ENCODE measurements at regions not wholly inside any gene's neighbourhood (a gene's known extent, or its start where the extent isn't known, plus 50 kb on each side); places are given as distances from the start of the nearest gene placed in this dataset.
A peak's percentile ranks its signal among the peaks of the same experiment; 100 is the strongest.
"Not testable (repeated sequence)": the region's sequence is repeated elsewhere in the genome, so short reads cannot be mapped to it uniquely, and the experiment has no call there.

- Histone ChIP-seq H3K4me1 (ENCODE audit: insufficient read depth, low read length) (peaks cover 20% of the 10 kb centered on the region), H3K79me2 (ENCODE audit: insufficient read depth, low read length) (no peaks in the 10 kb centered on the region), H3K4me2 (ENCODE audit: insufficient read depth, low read length) (no peak overlapping the region), H3K4me3 (ENCODE audit: low read depth in 1 of 2, low read length in 2 of 2) (no peak overlapping the region), H3K27ac (ENCODE audit: low read length) (no peak overlapping the region), H4K20me1 (ENCODE audit: insufficient read depth, low read length) (no peaks in the 10 kb centered on the region), H3K9me3 (ENCODE audit: insufficient read depth, low read length, severe bottlenecking) (peaks cover 8% of the 10 kb centered on the region), H3K27me3 (ENCODE audit: insufficient read depth, low read length, poor library complexity) (no peaks in the 10 kb centered on the region), H2AFZ (ENCODE audit: low read depth, low read length) (no peak overlapping the region), H3K36me3 (ENCODE audit: insufficient read depth, low read length) (no peaks in the 10 kb centered on the region), H3K9ac (ENCODE audit: low read depth, low read length) (no peak overlapping the region)
- DNase-seq (no peak), ATAC-seq (ENCODE audit: insufficient read depth, low read depth) (no peak)
- TF ChIP-seq, protein P1, sequence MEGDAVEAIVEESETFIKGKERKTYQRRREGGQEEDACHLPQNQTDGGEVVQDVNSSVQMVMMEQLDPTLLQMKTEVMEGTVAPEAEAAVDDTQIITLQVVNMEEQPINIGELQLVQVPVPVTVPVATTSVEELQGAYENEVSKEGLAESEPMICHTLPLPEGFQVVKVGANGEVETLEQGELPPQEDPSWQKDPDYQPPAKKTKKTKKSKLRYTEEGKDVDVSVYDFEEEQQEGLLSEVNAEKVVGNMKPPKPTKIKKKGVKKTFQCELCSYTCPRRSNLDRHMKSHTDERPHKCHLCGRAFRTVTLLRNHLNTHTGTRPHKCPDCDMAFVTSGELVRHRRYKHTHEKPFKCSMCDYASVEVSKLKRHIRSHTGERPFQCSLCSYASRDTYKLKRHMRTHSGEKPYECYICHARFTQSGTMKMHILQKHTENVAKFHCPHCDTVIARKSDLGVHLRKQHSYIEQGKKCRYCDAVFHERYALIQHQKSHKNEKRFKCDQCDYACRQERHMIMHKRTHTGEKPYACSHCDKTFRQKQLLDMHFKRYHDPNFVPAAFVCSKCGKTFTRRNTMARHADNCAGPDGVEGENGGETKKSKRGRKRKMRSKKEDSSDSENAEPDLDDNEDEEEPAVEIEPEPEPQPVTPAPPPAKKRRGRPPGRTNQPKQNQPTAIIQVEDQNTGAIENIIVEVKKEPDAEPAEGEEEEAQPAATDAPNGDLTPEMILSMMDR (IDR thresholded peaks at IDR 0.05; ENCODE audit: borderline replicate concordance, extremely low read depth, low read length, poor library complexity, severe bottlenecking) = no peak
- TF ChIP-seq EZH2 (IDR thresholded peaks at IDR 0.05; ENCODE audit: borderline replicate concordance, low read depth, low read length, severe bottlenecking) = no peak
These were observed 260.6 kb downstream of the ANAPC1 start for GRCh38 chr2:111623380-111623779.

DNA sequence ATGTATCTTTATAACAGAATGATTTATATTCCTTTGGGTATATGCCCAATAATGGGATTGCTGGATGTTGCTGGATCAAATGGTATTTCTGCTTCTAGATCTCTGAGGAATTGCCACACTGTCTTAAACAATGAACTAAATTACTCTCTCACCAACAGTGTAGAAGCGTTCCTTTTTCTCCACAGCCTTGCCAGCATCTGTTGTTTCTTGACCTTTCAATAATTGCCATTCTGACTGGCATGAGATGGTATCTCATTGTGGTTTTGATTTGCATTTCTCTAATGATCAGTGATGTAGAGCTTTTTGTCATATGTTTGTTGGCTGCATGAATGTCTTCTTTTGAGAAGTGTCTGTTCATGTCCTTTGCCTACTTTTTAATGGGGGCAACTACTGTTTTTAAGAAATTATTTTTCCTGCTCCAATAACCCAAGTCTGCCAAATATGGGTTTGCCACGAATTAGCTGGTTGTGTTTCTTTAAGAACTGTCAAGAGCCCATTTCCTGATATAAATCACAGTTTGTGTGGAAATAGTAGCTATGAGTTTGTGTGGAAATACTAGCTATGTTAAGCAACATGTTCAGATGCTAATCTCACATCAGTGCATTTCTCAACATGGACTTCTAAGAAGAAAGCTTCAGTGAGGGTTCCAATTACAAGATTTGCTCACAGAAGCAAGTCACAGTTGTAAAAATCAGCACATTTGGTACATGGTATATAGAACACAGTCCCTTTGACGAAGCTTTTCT lies 259.4 kb downstream of the ANAPC1 start:
- Histone ChIP-seq H3K9me3 (ENCODE audit: insufficient read depth, low read length, severe bottlenecking) (peaks cover 19% of the 10 kb centered on the region), H2AFZ (ENCODE audit: low read depth, low read length) (no peak overlapping the region), H3K27me3 (ENCODE audit: insufficient read depth, low read length, poor library complexity) (no peaks in the 10 kb centered on the region), H3K36me3 (ENCODE audit: insufficient read depth, low read length) (no peaks in the 10 kb centered on the region), H3K4me3 (ENCODE audit: low read depth in 1 of 2, low read length in 2 of 2) (no peak overlapping the region), H4K20me1 (ENCODE audit: insufficient read depth, low read length) (no peaks in the 10 kb centered on the region), H3K9ac (ENCODE audit: low read depth, low read length) (no peak overlapping the region), H3K4me1 (ENCODE audit: insufficient read depth, low read length) (peaks cover 20% of the 10 kb centered on the region), H3K79me2 (ENCODE audit: insufficient read depth, low read length) (no peaks in the 10 kb centered on the region), H3K27ac (ENCODE audit: low read length) (peak overlapping the region; percentile 54), H3K4me2 (ENCODE audit: insufficient read depth, low read length) (no peak overlapping the region)
- TF ChIP-seq, protein P1 (IDR thresholded peaks at IDR 0.05; ENCODE audit: borderline replicate concordance, extremely low read depth, low read length, poor library complexity, severe bottlenecking) = no peak
- no peak for TF ChIP-seq EZH2 (IDR thresholded peaks at IDR 0.05; ENCODE audit: borderline replicate concordance, low read depth, low read length, severe bottlenecking)
- DNase-seq (no peak), ATAC-seq (ENCODE audit: insufficient read depth, low read depth) (peak; percentile 42; the same call in 1 of the 3 replicates)

- peaks cover 20% of the 10 kb centered on the region for H3K4me1 ChIP-seq (ENCODE audit: insufficient read depth, low read length)
- H3K9me3 ChIP-seq (ENCODE audit: insufficient read depth, low read length, severe bottlenecking) = peaks cover 23% of the 10 kb centered on the region
- ATAC-seq (ENCODE audit: insufficient read depth, low read depth); H3K36me3 ChIP-seq (ENCODE audit: insufficient read depth, low read length); H3K4me2 ChIP-seq (ENCODE audit: insufficient read depth, low read length); DNase-seq; H3K9ac ChIP-seq (ENCODE audit: low read depth, low read length); H3K27me3 ChIP-seq (ENCODE audit: insufficient read depth, low read length, poor library complexity); H4K20me1 ChIP-seq (ENCODE audit: insufficient read depth, low read length); H2AFZ ChIP-seq (ENCODE audit: low read depth, low read length); H3K4me3 ChIP-seq (ENCODE audit: low read depth in 1 of 2, low read length in 2 of 2); H3K79me2 ChIP-seq (ENCODE audit: insufficient read depth, low read length): not testable (repeated sequence)
- peak overlapping the region; percentile 54 for H3K27ac ChIP-seq (ENCODE audit: low read length)
These were observed 258.8 kb downstream of the ANAPC1 start for GRCh38 chr2:111625157-111625537.

- Histone ChIP-seq H3K27ac (ENCODE audit: low read length) (peak overlapping the region; percentile 12; the same call in 1 of the 2 replicates), H3K4me2 (ENCODE audit: insufficient read depth, low read length) (no peak overlapping the region), H3K4me1 (ENCODE audit: insufficient read depth, low read length) (peaks cover 20% of the 10 kb centered on the region), H3K9ac (ENCODE audit: low read depth, low read length) (no peak overlapping the region), H3K79me2 (ENCODE audit: insufficient read depth, low read length) (no peaks in the 10 kb centered on the region), H3K27me3 (ENCODE audit: insufficient read depth, low read length, poor library complexity) (no peaks in the 10 kb centered on the region), H4K20me1 (ENCODE audit: insufficient read depth, low read length) (no peaks in the 10 kb centered on the region), H2AFZ (ENCODE audit: low read depth, low read length) (no peak overlapping the region), H3K36me3 (ENCODE audit: insufficient read depth, low read length) (no peaks in the 10 kb centered on the region), H3K9me3 (ENCODE audit: insufficient read depth, low read length, severe bottlenecking) (peaks cover 23% of the 10 kb centered on the region), H3K4me3 (ENCODE audit: low read depth in 1 of 2, low read length in 2 of 2) (no peak overlapping the region)
- TF ChIP-seq, protein P1 (IDR thresholded peaks at IDR 0.05; ENCODE audit: borderline replicate concordance, extremely low read depth, low read length, poor library complexity, severe bottlenecking) = no peak
- no peak for TF ChIP-seq EZH2 (IDR thresholded peaks at IDR 0.05; ENCODE audit: borderline replicate concordance, low read depth, low read length, severe bottlenecking)
- no peak for DNase-seq
- peak; percentile 35; the same call in 1 of the 3 replicates for ATAC-seq (ENCODE audit: insufficient read depth, low read depth)
These were observed 257.7 kb downstream of the ANAPC1 start for GRCh38 chr2:111626037-111626864.
